IMR-90 (cell line): ENCODE measurements at regions not wholly inside any gene's neighbourhood (a gene's known extent, or its start where the extent isn't known, plus 50 kb on each side); places are given as distances from the start of the nearest gene placed in this dataset.
"Not testable (repeated sequence)": the region's sequence is repeated elsewhere in the genome, so short reads cannot be mapped to it uniquely, and the experiment has no call there.

ENCODE experiments used
- ATAC-seq: fragments of 200-7000 bp; cut with Tn5 transposase; 2 replicates; pipeline ENCODE4 v1.9.1; 2020; ENCODE audit warnings: low read depth, mild to moderate bottlenecking, moderate library complexity
- BruUV-seq: library from RNA; stranded (reverse); fragments of 400-500 nt; replicated peaks from 2 replicates; lab custom pipeline; 2021; lab: Mats Ljungman, UMichigan
- CTCF ChIA-PET: fragments of 300-600 bp; formaldehyde crosslinking; extraction: SDS; loops from one replicate; lab custom pipeline; 2021; ENCODE audit warnings: antibody characterized with exemption; lab: Yijun Ruan, JAX
- POLR2A ChIA-PET: fragments of 300-600 bp; sonication (Branson Sonifier 250); formaldehyde crosslinking; loops from one replicate; lab custom pipeline; 2022; ENCODE audit warnings: antibody characterized with exemption; ENCODE audit not compliant: unreplicated experiment; lab: Charles Lee
- DNase-seq: peaks from one replicate; pipeline ENCODE4 v3.0.0; 2013
- H2AFZ ChIP-seq: replicated peaks from 2 replicates; pipeline ENCODE3; 2013; ENCODE audit warnings: low read length, mild to moderate bottlenecking; ENCODE audit not compliant: poor library complexity
- H2AK5ac ChIP-seq: 2 replicates; pipeline ENCODE4 v1.6.1; 2013; ENCODE audit warnings: low read depth, low read length, inconsistent platforms
- H2AK9ac ChIP-seq: replicated peaks from 2 replicates; pipeline ENCODE3; 2013; ENCODE audit warnings: mild to moderate bottlenecking, low read depth, low read length, moderate library complexity; ENCODE audit not compliant: poor library complexity
- H2BK120ac ChIP-seq: 2 replicates; pipeline ENCODE4 v1.6.1; 2013; ENCODE audit warnings: low read depth, low read length, inconsistent platforms
- H2BK15ac ChIP-seq: 3 replicates; pipeline ENCODE4 v1.6.1; 2013; ENCODE audit warnings: low read depth, low read length, inconsistent platforms
- H2BK20ac ChIP-seq: 2 replicates; pipeline ENCODE4 v1.6.1; 2013; ENCODE audit warnings: low read depth, mild to moderate bottlenecking, inconsistent platforms, low read length, moderate library complexity
- H2BK5ac ChIP-seq: 2 replicates; pipeline ENCODE4 v1.6.1; 2013; ENCODE audit warnings: mild to moderate bottlenecking, low read depth, low read length, inconsistent platforms; ENCODE audit not compliant: poor library complexity, severe bottlenecking
- H3K14ac ChIP-seq: replicated peaks from 2 replicates; pipeline ENCODE4 v1.6.1; 2013; ENCODE audit warnings: low read depth, low read length, inconsistent platforms
- H3K18ac ChIP-seq: 2 replicates; pipeline ENCODE4 v1.6.1; 2013; ENCODE audit warnings: low read depth, low read length, control low read depth
- H3K23ac ChIP-seq: 2 replicates; pipeline ENCODE4 v1.6.1; 2013; ENCODE audit warnings: low read depth, low read length, inconsistent platforms
- H3K27ac ChIP-seq: 2 replicates; pipeline ENCODE4 v1.5.1; 2013; ENCODE audit warnings: mild to moderate bottlenecking, control low read depth, low read length; ENCODE audit not compliant: insufficient read depth
- H3K27me3 ChIP-seq: 2 replicates; pipeline ENCODE4 v1.6.1; 2013; ENCODE audit warnings: low read length; ENCODE audit not compliant: control insufficient read depth, insufficient read depth
- H3K36me3 ChIP-seq: 2 replicates; pipeline ENCODE4 v1.6.1; 2013; ENCODE audit warnings: low read length, mixed read lengths; ENCODE audit not compliant: control insufficient read depth, insufficient read depth
- H3K4ac ChIP-seq: 2 replicates; pipeline ENCODE4 v1.6.1; 2013; ENCODE audit warnings: low read depth, low read length, inconsistent platforms
- H3K4me1 ChIP-seq: 2 replicates; pipeline ENCODE4 v1.6.1; 2013; ENCODE audit warnings: low read length, mixed read lengths; ENCODE audit not compliant: control insufficient read depth, insufficient read depth
- H3K4me2 ChIP-seq: 2 replicates; pipeline ENCODE4 v1.6.1; 2013; ENCODE audit warnings: low read depth, mild to moderate bottlenecking, control low read depth, low read length, moderate library complexity
- H3K4me3 ChIP-seq: 2 replicates; pipeline ENCODE4 v1.5.1; 2013; ENCODE audit warnings: low read depth, mild to moderate bottlenecking, control low read depth, low read length, moderate library complexity; ENCODE audit not compliant: insufficient read depth
- H3K56ac ChIP-seq: 2 replicates; pipeline ENCODE4 v1.6.1; 2013; ENCODE audit warnings: low read length, inconsistent platforms; ENCODE audit not compliant: insufficient read depth; ENCODE audit errors: extremely low read depth
- H3K79me1 ChIP-seq, 2 experiments: 2 replicates each; pipeline ENCODE4 v1.6.1; 2013; ENCODE audit warnings: low read length in 2 of 2, inconsistent platforms in 1 of 2, low read depth in 1 of 2
- H3K9ac ChIP-seq: 2 replicates; pipeline ENCODE4 v1.6.1; 2013; ENCODE audit warnings: low read depth, low read length, control low read depth
- H3K9me1 ChIP-seq: 2 replicates; pipeline ENCODE4 v1.6.1; 2013; ENCODE audit warnings: low read length, inconsistent platforms; ENCODE audit not compliant: insufficient read depth
- H3K9me3 ChIP-seq: 2 replicates; pipeline ENCODE4 v1.6.1; 2013; ENCODE audit warnings: low read length; ENCODE audit not compliant: control insufficient read depth, insufficient read depth
- H4K20me1 ChIP-seq: 2 replicates; pipeline ENCODE4 v1.6.1; 2013; ENCODE audit warnings: low read length, inconsistent platforms; ENCODE audit not compliant: insufficient read depth
- H4K5ac ChIP-seq: 2 replicates; pipeline ENCODE4 v1.6.1; 2013; ENCODE audit warnings: mild to moderate bottlenecking, low read depth, low read length, control low read depth
- H4K8ac ChIP-seq, 2 experiments: 2 replicates each; pipeline ENCODE4 v1.6.1; 2013; ENCODE audit warnings: low read depth in 2 of 2, low read length in 2 of 2, control low read depth in 1 of 2, inconsistent platforms in 1 of 2
- H4K91ac ChIP-seq: 2 replicates; pipeline ENCODE4 v1.6.1; 2013; ENCODE audit warnings: low read depth, low read length, inconsistent platforms; ENCODE audit not compliant: insufficient read depth
- WGBS, 2 experiments: methylation state at CpG; one replicate each; pipeline versions ENCODE4 v1.1.5 to v1.1.7; 2013; ENCODE audit warnings: missing lambda C conversion rate in 2 of 2; ENCODE audit not compliant: insufficient read length in 1 of 2; ENCODE audit errors: extremely low coverage in 2 of 2; 5-methylcytosine and 5-hydroxymethylcytosine counted together
- dilution Hi-C: fragments of 300-500 bp; cut with HindIII; formaldehyde crosslinking; loops from one replicate; pipeline ENCODE4 v1.14.3; 2018; ENCODE audit warnings: low sequenced_read_pairs; ENCODE audit not compliant: unreplicated experiment
- in situ Hi-C: fragments of 300-500 bp; cut with MboI; formaldehyde crosslinking; loops from 3 replicates; pipeline ENCODE4 v1.14.3; 2019; ENCODE audit warnings: low sequenced_read_pairs, inconsistent platforms, mixed read lengths
- intact Hi-C: fragments of 100-400 bp; cut with micrococcal nuclease; formaldehyde crosslinking; loops from 2 replicates; pipeline ENCODE4 v1.10.0; 2022

- BruUV-seq, H3K4me1 ChIP-seq, in situ Hi-C loops, H4K8ac ChIP-seq, H2AFZ ChIP-seq, H2BK120ac ChIP-seq, DNase-seq, H3K14ac ChIP-seq, POLR2A ChIA-PET, H3K56ac ChIP-seq, H3K9me3 ChIP-seq, H2BK5ac ChIP-seq, H3K4me3 ChIP-seq, H2BK20ac ChIP-seq, H3K79me1 ChIP-seq, H4K5ac ChIP-seq, H2AK5ac ChIP-seq, H4K91ac ChIP-seq, H3K9ac ChIP-seq, H3K4ac ChIP-seq, H3K27ac ChIP-seq, H3K4me2 ChIP-seq, dilution Hi-C loops, CTCF ChIA-PET, H3K18ac ChIP-seq, H2AK9ac ChIP-seq, ATAC-seq, H3K23ac ChIP-seq, H4K20me1 ChIP-seq, H3K9me1 ChIP-seq, intact Hi-C loops, H3K36me3 ChIP-seq, H2BK15ac ChIP-seq: not testable (repeated sequence)
- H3K27me3 ChIP-seq: peaks cover 14% of the 10 kb centered on the region
- 92% methylated on average over 6 of the region's 16 CpGs; no CpG with 5 or more reads in 1 of the 2 experiments for WGBS, 2 experiments
Measured at GRCh38 chr13:25019741-25020140, 76.2 kb upstream of the PABPC3 start.
